ENCODE measurements at regions not wholly inside any gene's neighbourhood (a gene's known extent, or its start where the extent isn't known, plus 50 kb on each side); places are given as distances from the start of the nearest gene placed in this dataset.

GRCh38 chr10:78719276-78719675 is 349.5 kb upstream of the ZMIZ1 start:
- no peak for DNase-seq

GRCh38 chr10:78720091-78720490 is 348.7 kb upstream of the ZMIZ1 start:
- DNase-seq: no peak

- no peak for DNase-seq
Measured at GRCh38 chr10:78721231-78721630, 347.5 kb upstream of the ZMIZ1 start.

GRCh38 chr10:78724846-78725245 is 343.9 kb upstream of the ZMIZ1 start:
- no peak for DNase-seq

- no peak for DNase-seq
Measured at GRCh38 chr10:78726171-78726570, 342.6 kb upstream of the ZMIZ1 start.

- no peak for DNase-seq
Measured at GRCh38 chr10:78727251-78727650, 341.5 kb upstream of the ZMIZ1 start.

GRCh38 chr10:78727728-78728127 is 341.0 kb upstream of the ZMIZ1 start:
- DNase-seq: peak in 2 of 14 donors; percentile 14 to 39

- DNase-seq: no peak
Measured at GRCh38 chr10:78728176-78728575, 340.6 kb upstream of the ZMIZ1 start.

GRCh38 chr10:78729366-78729765 is 339.4 kb upstream of the ZMIZ1 start:
- no peak for DNase-seq

- DNase-seq: no peak
Measured at GRCh38 chr10:78729800-78730199, 339.0 kb upstream of the ZMIZ1 start.

- DNase-seq: no peak
Measured at GRCh38 chr10:78730754-78731153, 338.0 kb upstream of the ZMIZ1 start.

- DNase-seq: no peak
Measured at GRCh38 chr10:78731675-78732074, 337.1 kb upstream of the ZMIZ1 start.

- no peak for DNase-seq
Measured at GRCh38 chr10:78732381-78732780, 336.4 kb upstream of the ZMIZ1 start.

GRCh38 chr10:78736926-78737630 is 331.7 kb upstream of the ZMIZ1 start:
- peak in 1 of 14 donors; percentile 17 for DNase-seq

GRCh38 chr10:78737883-78738856 is 330.6 kb upstream of the ZMIZ1 start:
- no peak for DNase-seq

- DNase-seq: no peak
Measured at GRCh38 chr10:78738861-78739260, 329.9 kb upstream of the ZMIZ1 start.

GRCh38 chr10:78739444-78740053 is 329.2 kb upstream of the ZMIZ1 start:
- DNase-seq: no peak

- no peak for DNase-seq
Measured at GRCh38 chr10:78740976-78741915, 327.5 kb upstream of the ZMIZ1 start.

GRCh38 chr10:78742406-78742729 is 326.4 kb upstream of the ZMIZ1 start:
- no peak for DNase-seq

- DNase-seq: no peak
Measured at GRCh38 chr10:78742730-78743615, 325.8 kb upstream of the ZMIZ1 start.

- DNase-seq: no peak
Measured at GRCh38 chr10:78744056-78744455, 324.7 kb upstream of the ZMIZ1 start.
